ENCODE measurements at regions not wholly inside any gene's neighbourhood (a gene's known extent, or its start where the extent isn't known, plus 50 kb on each side); places are given as distances from the start of the nearest gene placed in this dataset.
"Not testable (repeated sequence)": the region's sequence is repeated elsewhere in the genome, so short reads cannot be mapped to it uniquely, and the experiment has no call there.

DNA sequence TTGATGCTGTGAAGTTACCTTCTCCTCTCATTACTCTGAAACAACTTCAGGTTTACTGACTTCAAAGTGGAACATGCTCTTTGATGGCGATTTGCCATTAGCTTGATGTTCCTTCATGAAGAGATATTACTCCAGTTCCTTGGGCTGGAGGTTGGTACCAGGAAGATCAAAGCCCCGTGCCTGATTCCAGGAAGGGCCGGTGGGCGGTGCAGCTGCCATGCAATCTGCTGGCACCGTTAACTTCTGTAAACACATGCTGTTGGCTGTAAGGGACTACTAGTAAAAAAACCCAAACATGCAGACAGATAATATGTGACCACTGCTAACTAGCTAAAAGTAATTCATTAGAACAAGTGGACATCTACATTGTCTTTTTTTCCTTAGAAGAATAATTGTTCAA lies 182.8 kb upstream of the SPATA31A3 start:
- H3K27ac ChIP-seq; H3K4me3 ChIP-seq; ATAC-seq; H3K9me3 ChIP-seq; intact Hi-C loops (cut with DNase I); H3K27me3 ChIP-seq (ENCODE audit: insufficient read depth in 3 of 3, low read length in 2 of 3); DNase-seq; H3K4me1 ChIP-seq; H3K36me3 ChIP-seq (ENCODE audit: insufficient read depth in 1 of 2, low read depth in 1 of 2): not testable (repeated sequence)
- WGBS, 3 donors, result no CpG with 5 or more reads among the region's 5 CpGs

- H3K27ac ChIP-seq; H3K36me3 ChIP-seq (ENCODE audit: insufficient read depth in 1 of 2, low read depth in 1 of 2); H3K4me1 ChIP-seq; intact Hi-C loops (cut with DNase I); H3K9me3 ChIP-seq; DNase-seq; H3K4me3 ChIP-seq; ATAC-seq; H3K27me3 ChIP-seq (ENCODE audit: insufficient read depth in 3 of 3, low read length in 2 of 3): not testable (repeated sequence)
- WGBS, 3 donors, result 74 to 93% (median 84%) methylated on average over 1 of the region's 3 CpGs
These were observed 179.4 kb upstream of the SPATA31A3 start for GRCh38 chr9:67171721-67172120.

DNA sequence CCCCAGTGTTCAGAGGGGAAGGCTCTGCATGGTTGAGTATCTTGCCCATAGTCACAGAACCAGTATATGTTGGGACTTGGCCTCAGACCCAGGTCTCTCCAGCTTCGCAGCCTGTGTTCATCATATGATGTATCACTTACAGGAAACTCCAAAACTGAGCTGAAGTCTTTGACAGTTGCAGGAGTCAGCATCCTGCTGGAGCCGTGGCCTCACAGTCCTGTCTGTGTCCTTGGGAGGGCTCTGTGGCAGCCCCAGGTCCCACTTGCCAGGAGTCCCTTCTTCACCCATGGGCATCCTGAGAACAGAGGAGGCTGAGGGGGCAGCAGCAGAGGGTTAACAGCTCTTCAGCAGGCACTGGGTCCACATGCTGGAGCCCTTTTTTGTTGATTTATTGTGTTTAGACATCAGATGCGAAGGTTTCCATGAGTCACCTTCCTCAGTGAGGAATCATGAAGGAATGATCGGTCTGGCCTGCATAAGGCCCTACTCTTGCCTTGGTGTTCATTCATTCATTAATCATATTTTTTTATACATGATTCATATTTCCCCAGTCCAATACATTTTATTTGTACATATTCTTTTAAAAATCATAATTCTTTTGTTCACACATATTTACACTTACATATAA lies 176.3 kb upstream of the SPATA31A3 start:
- H3K4me3 ChIP-seq; H3K27me3 ChIP-seq (ENCODE audit: insufficient read depth in 3 of 3, low read length in 2 of 3); intact Hi-C loops (cut with DNase I); H3K9me3 ChIP-seq; ATAC-seq; H3K4me1 ChIP-seq; DNase-seq; H3K36me3 ChIP-seq (ENCODE audit: insufficient read depth in 1 of 2, low read depth in 1 of 2); H3K27ac ChIP-seq: not testable (repeated sequence)
- 60 to 80% (median 77%) methylated on average over 1 to 2 of the region's 4 CpGs for WGBS, 3 donors

DNA sequence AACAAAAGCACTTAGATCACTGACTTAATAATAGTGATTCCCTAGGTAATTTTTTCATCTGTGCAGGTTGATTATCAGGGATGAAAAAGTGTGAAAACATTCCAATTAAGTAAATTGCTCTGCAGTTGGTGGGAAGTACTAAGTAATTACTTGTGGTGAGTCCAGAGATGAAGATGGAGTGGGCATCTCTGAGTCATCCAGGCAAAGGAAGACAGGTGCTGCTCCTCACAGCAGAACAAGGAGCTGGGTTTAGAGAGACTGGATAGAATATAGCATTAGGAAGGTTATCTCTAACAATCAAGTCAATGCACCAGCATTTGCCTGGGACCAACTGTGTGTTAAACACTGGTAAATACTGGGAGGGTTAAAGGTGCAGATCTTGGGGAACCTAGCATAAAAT lies 174.0 kb upstream of the SPATA31A3 start:
- H3K27ac ChIP-seq; H3K4me3 ChIP-seq; H3K36me3 ChIP-seq (ENCODE audit: insufficient read depth in 1 of 2, low read depth in 1 of 2); H3K27me3 ChIP-seq (ENCODE audit: insufficient read depth in 3 of 3, low read length in 2 of 3); H3K4me1 ChIP-seq; intact Hi-C loops (cut with DNase I); H3K9me3 ChIP-seq; DNase-seq; ATAC-seq: not testable (repeated sequence)

GRCh38 chr9:67162827-67163226 lies 170.5 kb upstream of the SPATA31A3 start:
- no CpG with 5 or more reads among the region's 1 CpG for WGBS, 3 donors
- intact Hi-C loops (cut with DNase I); DNase-seq; H3K9me3 ChIP-seq; H3K4me3 ChIP-seq; H3K4me1 ChIP-seq; ATAC-seq; H3K36me3 ChIP-seq (ENCODE audit: insufficient read depth in 1 of 2, low read depth in 1 of 2); H3K27ac ChIP-seq; H3K27me3 ChIP-seq (ENCODE audit: insufficient read depth in 3 of 3, low read length in 2 of 3): not testable (repeated sequence)

- H3K27ac ChIP-seq; intact Hi-C loops (cut with DNase I); H3K9me3 ChIP-seq; H3K4me3 ChIP-seq; H3K4me1 ChIP-seq; H3K36me3 ChIP-seq (ENCODE audit: insufficient read depth in 1 of 2, low read depth in 1 of 2); DNase-seq; ATAC-seq; H3K27me3 ChIP-seq (ENCODE audit: insufficient read depth in 3 of 3, low read length in 2 of 3): not testable (repeated sequence)
- WGBS, 3 donors, result 86 to 90% (median 89%) methylated on average over 7 to 8 of the region's 9 CpGs
These were observed 162.9 kb upstream of the SPATA31A3 start for GRCh38 chr9:67155218-67155617.

DNA sequence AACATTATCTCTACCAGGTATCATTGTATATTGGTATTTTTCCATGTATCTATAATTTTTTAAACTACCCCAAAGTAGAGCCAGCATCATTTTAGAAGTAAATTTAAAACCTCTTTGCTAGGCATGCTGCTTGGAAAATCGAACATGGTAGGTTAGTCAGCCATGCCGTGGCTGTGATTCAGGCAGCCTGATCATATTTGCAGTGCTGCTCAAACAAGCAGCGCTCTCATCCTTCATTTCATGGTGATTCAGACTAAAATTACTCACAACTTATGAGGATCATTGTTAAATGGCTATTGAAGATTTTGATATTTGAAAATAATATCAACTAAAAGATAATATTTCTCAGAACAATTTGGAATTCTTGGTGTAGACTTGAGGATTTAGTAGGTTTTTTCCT lies 161.2 kb upstream of the SPATA31A3 start:
- intact Hi-C loops (cut with DNase I); H3K27ac ChIP-seq; H3K4me1 ChIP-seq; ATAC-seq; H3K9me3 ChIP-seq; DNase-seq; H3K4me3 ChIP-seq; H3K27me3 ChIP-seq (ENCODE audit: insufficient read depth in 3 of 3, low read length in 2 of 3); H3K36me3 ChIP-seq (ENCODE audit: insufficient read depth in 1 of 2, low read depth in 1 of 2): not testable (repeated sequence)
- no CpG with 5 or more reads among the region's 3 CpGs for WGBS, 3 donors

- DNase-seq; H3K27ac ChIP-seq; ATAC-seq; intact Hi-C loops (cut with DNase I); H3K27me3 ChIP-seq (ENCODE audit: insufficient read depth in 3 of 3, low read length in 2 of 3); H3K36me3 ChIP-seq (ENCODE audit: insufficient read depth in 1 of 2, low read depth in 1 of 2); H3K4me1 ChIP-seq; H3K4me3 ChIP-seq; H3K9me3 ChIP-seq: not testable (repeated sequence)
- 86 to 90% (median 89%) methylated on average over 5 to 8 of the region's 11 CpGs for WGBS, 3 donors
These were observed 150.2 kb upstream of the SPATA31A3 start for GRCh38 chr9:67142392-67143107.

- ATAC-seq; H3K4me3 ChIP-seq; H3K9me3 ChIP-seq; H3K36me3 ChIP-seq (ENCODE audit: insufficient read depth in 1 of 2, low read depth in 1 of 2); H3K4me1 ChIP-seq; H3K27ac ChIP-seq; intact Hi-C loops (cut with DNase I); DNase-seq; H3K27me3 ChIP-seq (ENCODE audit: insufficient read depth in 3 of 3, low read length in 2 of 3): not testable (repeated sequence)
- no CpG with 5 or more reads among the region's 2 CpGs for WGBS, 3 donors
These were observed 144.0 kb upstream of the SPATA31A3 start for GRCh38 chr9:67136376-67136775.

DNA sequence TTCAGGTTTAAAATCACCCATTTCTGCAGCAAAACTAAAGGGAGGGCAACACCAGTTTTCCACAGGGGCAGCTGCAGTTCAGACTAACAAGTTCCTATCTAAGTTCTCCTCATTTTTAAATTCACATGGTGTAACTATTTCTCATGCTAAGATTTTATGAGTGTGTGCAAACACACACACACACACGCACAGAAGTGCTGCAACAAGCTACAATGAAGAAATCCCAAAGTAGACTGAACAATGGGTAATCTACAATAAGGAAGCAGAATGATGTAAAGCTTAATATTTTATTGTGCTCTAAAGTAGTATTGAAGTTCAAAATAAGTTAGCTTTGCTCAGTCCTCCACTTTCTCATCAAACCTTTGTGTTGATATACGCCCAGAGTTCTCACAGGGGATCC lies 140.8 kb upstream of the SPATA31A3 start:
- H3K27ac ChIP-seq; DNase-seq; ATAC-seq; H3K36me3 ChIP-seq (ENCODE audit: insufficient read depth in 1 of 2, low read depth in 1 of 2); H3K4me1 ChIP-seq; H3K4me3 ChIP-seq; H3K27me3 ChIP-seq (ENCODE audit: insufficient read depth in 3 of 3, low read length in 2 of 3); intact Hi-C loops (cut with DNase I); H3K9me3 ChIP-seq: not testable (repeated sequence)
- 84 to 85% (median 84%) methylated on average over 1 of the region's 2 CpGs for WGBS, 3 donors

GRCh38 chr9:67116761-67117160 lies 124.4 kb upstream of the SPATA31A3 start:
- ATAC-seq; H3K27me3 ChIP-seq (ENCODE audit: insufficient read depth in 3 of 3, low read length in 2 of 3); H3K9me3 ChIP-seq; intact Hi-C loops (cut with DNase I); H3K36me3 ChIP-seq (ENCODE audit: insufficient read depth in 1 of 2, low read depth in 1 of 2); DNase-seq; H3K4me1 ChIP-seq; H3K4me3 ChIP-seq; H3K27ac ChIP-seq: not testable (repeated sequence)
- 50% methylated on average over 1 of the region's 6 CpGs; no CpG with 5 or more reads in 2 of the 3 donors for WGBS, 3 donors
